Astrocyte of the cerebellum (primary cell): ENCODE measurements at regions not wholly inside any gene's neighbourhood (a gene's known extent, or its start where the extent isn't known, plus 50 kb on each side); places are given as distances from the start of the nearest gene placed in this dataset.

Experiments used
- DNase-seq: peaks from one replicate; pipeline ENCODE4 v3.0.0-alpha.2; 2011; ENCODE audit warnings: low read depth
- H3K4me3 ChIP-seq: 2 replicates; pipeline ENCODE4 v1.5.1; 2011; ENCODE audit warnings: mild to moderate bottlenecking, low read depth, low read length, moderate library complexity
- CTCF ChIP-seq: IDR thresholded peaks from 2 replicates; pipeline ENCODE4 v1.5.1; 2012; ENCODE audit warnings: low read length, low read depth, moderate library complexity, mild to moderate bottlenecking; ENCODE audit errors: missing control alignments
- in situ Hi-C: cut with HindIII; loops from 2 replicates; pipeline ENCODE4 v1.10.0; 2017; ENCODE audit warnings: low sequenced_read_pairs

- in situ Hi-C loops, result no loop called here
- DNase-seq, result no peak
- H3K4me3 ChIP-seq, result no peak overlapping the region
- TF ChIP-seq CTCF, result no peak
These were observed 102.9 kb upstream of the KCNAB1 start for GRCh38 chr3:156017352-156018030.

GRCh38 chr3:156024904-156025533 is 95.4 kb upstream of the KCNAB1 start:
- TF ChIP-seq CTCF, result no peak
- in situ Hi-C loops, result no loop called here
- no peak overlapping the region for H3K4me3 ChIP-seq
- no peak for DNase-seq

- H3K4me3 ChIP-seq, result no peak overlapping the region
- no peak for TF ChIP-seq CTCF
- in situ Hi-C loops, result no loop called here
- no peak for DNase-seq
These were observed 91.2 kb upstream of the KCNAB1 start for GRCh38 chr3:156029208-156029607.

GRCh38 chr3:156030723-156031122 is 89.7 kb upstream of the KCNAB1 start:
- no peak overlapping the region for H3K4me3 ChIP-seq
- in situ Hi-C loops, result no loop called here
- TF ChIP-seq CTCF, result no peak
- no peak for DNase-seq

- in situ Hi-C loops, result no loop called here
- DNase-seq, result no peak
These were observed 87.0 kb upstream of the KCNAB1 start for GRCh38 chr3:156033428-156033827.

GRCh38 chr3:156035158-156035557 is 85.2 kb upstream of the KCNAB1 start:
- no peak for TF ChIP-seq CTCF
- H3K4me3 ChIP-seq, result no peak overlapping the region
- no peak for DNase-seq
- in situ Hi-C loops, result no loop called here

More at GRCh38 chr3:156033428-156033827, 87.0 kb upstream of the KCNAB1 start:
- TF ChIP-seq CTCF, result no peak
- H3K4me3 ChIP-seq, result no peak overlapping the region
